Loucy (cell line): ENCODE measurements at regions not wholly inside any gene's neighbourhood (a gene's known extent, or its start where the extent isn't known, plus 50 kb on each side); places are given as distances from the start of the nearest gene placed in this dataset.

Experiments
- CTCF ChIP-seq: fragments of 200-600 bp; sonication (generic); conservative IDR thresholded peaks from 2 replicates; pipeline ENCODE4 v1.5.1; 2014; ENCODE audit warnings: mild to moderate bottlenecking, antibody characterized with exemption, low read length
- EZH2phosphoT487 ChIP-seq: fragments of 200-600 bp; IDR thresholded peaks from 2 replicates; pipeline ENCODE4 v1.6.1; 2018; ENCODE audit warnings: antibody characterized with exemption, mild to moderate bottlenecking, moderate library complexity, borderline replicate concordance

GRCh38 chr12:46465307-46465706 lies 92.7 kb upstream of the SLC38A2 start:
- TF ChIP-seq CTCF (no peak), EZH2phosphoT487 (no peak)
